NCI-H146 treated with DMSO at 0.1 percent for 48 hours (cell line): ENCODE measurements at regions not wholly inside any gene's neighbourhood (a gene's known extent, or its start where the extent isn't known, plus 50 kb on each side); places are given as distances from the start of the nearest gene placed in this dataset.
"Not testable (repeated sequence)": the region's sequence is repeated elsewhere in the genome, so short reads cannot be mapped to it uniquely, and the experiment has no call there.

ENCODE experiments used
- DNase-seq: peaks from one replicate; lab custom pipeline; 2025; ENCODE audit not compliant: unreplicated experiment; lab: John Stamatoyannopoulos, UW

DNA sequence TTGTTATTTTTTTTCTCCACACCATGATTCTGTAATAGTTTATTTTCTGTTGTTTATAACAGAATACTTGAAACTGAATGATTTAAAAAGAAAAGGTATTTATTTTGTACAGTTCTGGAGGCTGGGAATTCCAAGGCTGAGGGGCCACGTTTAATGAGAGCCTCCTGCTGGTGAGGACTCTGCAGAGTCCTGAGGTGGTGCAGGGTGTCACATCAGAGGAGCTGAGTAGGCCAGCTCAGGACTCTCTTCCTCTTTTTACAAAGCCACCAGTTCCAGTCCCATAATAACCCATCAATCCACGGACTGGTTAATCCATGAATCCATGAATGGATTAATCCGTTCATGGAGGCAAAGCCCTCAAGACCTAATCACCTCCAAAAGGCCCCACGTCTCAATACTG, 71.6 kb downstream of the TFAP2A start:
- DNase-seq = no peak

GRCh38 chr6:10341605-10342004, 73.3 kb downstream of the TFAP2A start:
- DNase-seq = no peak

- no peak for DNase-seq
Measured at GRCh38 chr6:10338151-10338550, 76.7 kb downstream of the TFAP2A start.

DNA sequence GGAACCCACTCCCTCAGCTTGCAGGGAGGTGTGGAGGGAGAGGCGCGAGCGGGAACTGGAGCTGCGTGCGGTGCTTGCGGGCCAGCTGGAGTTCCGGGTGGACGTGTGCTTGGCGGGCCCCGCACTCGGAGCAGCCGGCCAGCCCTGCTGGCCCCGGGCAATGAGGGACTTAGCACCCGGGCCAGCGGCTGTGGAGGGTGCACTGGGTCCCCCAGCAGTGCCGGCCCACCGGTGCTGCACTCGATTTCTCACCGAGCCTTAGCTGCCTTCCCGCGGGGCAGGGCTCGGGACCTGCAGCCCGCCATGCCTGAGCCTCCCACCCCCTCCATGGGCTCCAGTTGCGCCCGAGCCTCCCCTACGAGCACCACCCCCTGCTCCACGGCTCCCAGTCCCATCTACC, 77.5 kb downstream of the TFAP2A start:
- DNase-seq = not testable (repeated sequence)

DNA sequence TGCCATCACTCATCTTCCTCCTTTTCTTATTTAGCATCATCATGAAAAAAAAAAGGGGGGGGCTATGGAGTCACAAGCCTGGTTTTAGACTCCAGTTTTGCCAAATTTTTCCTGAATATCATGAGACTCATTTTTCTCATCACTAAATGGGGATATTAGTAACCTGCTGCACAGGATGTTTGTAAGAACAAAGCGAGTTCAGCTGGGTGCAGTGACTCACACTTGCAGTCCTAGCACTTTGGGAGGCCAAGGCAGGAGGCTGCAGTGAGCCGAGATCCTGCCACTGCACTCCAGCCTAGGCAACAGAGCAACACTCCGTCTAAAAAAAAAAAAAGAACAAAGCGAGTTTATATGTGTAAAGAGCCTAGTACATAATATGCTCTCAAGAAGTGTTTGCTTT, 82.8 kb downstream of the TFAP2A start:
- no peak for DNase-seq

- DNase-seq = peak; percentile 38
Measured at GRCh38 chr6:10331334-10331968, 83.4 kb downstream of the TFAP2A start.

- DNase-seq = no peak
Measured at GRCh38 chr6:10330515-10330914, 84.4 kb downstream of the TFAP2A start.

GRCh38 chr6:10323018-10323417, 91.9 kb downstream of the TFAP2A start:
- DNase-seq = peak; percentile 26

GRCh38 chr6:10320291-10320690, 94.6 kb downstream of the TFAP2A start:
- DNase-seq = no peak

GRCh38 chr6:10316373-10316721, 98.5 kb downstream of the TFAP2A start:
- DNase-seq = no peak

DNA sequence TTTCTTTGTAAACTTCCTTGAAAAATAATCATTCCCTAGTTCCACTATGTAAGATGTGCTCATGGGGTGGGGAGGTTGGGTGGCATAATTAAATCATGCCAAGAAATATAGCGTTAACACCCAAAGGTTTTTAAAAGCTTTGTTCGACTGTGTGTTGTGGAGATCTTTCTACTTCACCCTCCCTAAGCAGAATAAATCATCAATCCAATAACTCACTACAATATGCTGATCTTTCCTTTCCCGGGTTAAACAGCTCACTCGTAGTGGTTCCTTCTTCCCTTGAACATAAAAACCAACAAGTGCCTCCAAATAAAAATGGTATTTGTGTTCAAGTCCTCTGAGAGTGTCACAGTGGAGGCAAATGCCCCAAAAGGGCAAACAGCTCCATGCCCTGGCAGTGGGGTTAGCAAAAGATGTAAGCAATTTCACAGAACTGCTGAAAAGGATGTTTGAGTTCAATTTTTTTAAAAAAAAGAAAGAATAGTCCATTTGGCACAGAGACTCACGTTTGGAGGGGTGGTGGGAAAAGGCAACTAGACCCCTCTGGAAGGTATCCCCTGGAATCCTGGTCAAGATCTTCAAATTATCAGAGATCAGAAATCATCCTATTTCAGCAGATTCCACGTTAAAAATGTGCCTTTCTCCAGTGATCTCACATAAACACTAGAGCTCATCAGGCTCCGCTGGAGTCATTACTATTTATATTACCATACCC, 99.1 kb downstream of the TFAP2A start:
- DNase-seq = no peak

GRCh38 chr6:10315034-10315433, 99.8 kb downstream of the TFAP2A start:
- DNase-seq = no peak

- DNase-seq = no peak
Measured at GRCh38 chr6:10314163-10314955, 100.5 kb downstream of the TFAP2A start.

GRCh38 chr6:10313799-10314162, 101.1 kb downstream of the TFAP2A start:
- DNase-seq = no peak

DNA sequence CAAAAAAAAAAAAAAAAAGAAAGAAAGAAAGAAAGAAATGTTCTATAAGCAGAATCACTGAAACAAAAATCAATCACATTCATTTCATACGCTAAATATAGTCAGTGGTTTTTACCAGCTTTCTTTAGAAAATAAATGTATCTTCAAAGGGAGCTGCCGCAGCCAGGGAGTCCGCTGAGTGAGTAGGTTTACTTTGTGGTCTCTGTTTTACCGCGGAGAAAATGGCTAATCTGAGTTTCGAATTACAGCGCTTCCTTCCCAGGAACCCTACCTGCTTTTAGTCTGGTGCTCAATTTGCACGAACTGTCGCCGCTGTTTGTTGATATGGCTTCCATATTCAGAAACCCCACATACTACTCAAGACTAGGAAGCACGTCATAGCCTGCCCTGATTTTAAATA, 102.4 kb downstream of the TFAP2A start:
- DNase-seq = no peak

DNA sequence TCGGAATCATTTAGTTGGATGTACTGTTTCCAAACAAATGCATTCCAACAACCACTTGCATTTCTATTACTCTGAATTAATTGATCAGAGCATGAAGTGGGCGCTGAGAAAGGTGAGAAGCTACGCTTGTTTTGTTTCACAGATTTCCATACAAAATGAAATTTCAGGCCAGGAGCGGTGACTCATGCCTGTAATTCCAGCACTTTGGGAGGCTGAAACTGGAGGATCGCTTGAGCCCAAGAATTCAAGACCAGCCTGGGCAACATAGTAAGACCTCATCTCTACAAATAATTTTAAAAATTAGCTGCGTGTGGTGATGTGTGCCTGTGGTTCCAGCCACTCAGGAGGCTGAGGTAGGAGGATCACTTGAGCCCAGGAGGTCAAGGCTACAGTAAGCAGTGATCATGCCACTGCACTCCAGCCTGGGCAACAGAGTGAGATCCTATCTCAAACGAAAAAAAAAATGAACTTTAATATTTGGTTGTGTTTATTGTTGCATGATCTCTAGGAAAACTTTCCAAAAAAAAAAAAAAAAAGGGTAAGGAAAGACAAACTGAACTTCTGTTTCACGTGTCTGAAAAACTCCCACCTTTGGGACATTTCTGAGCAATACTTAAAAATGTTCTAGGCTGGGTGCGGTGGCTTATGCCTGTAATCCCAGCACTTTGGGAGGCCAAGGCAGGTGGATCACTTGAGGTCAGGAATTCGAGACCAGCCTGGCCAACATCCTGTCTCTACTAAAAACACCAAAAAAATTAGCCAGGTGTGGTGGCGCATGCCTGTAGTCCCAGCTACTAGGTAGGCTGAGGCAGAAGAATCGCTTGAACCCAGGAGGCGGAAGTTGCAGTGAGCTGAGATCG, 103.1 kb downstream of the TFAP2A start:
- not testable (repeated sequence) for DNase-seq

- DNase-seq = peak; percentile 79
Measured at GRCh38 chr6:10310826-10311225, 104.0 kb downstream of the TFAP2A start.

- peak; percentile 79 for DNase-seq
Measured at GRCh38 chr6:10310330-10310653, 104.6 kb downstream of the TFAP2A start.

- peak; percentile 74 for DNase-seq
Measured at GRCh38 chr6:10309457-10310329, 105.2 kb downstream of the TFAP2A start.

- DNase-seq = no peak
Measured at GRCh38 chr6:10307476-10307875, 107.4 kb downstream of the TFAP2A start.
